Inferior parietal cortex (tissue), 1 donor: ENCODE measurements at regions not wholly inside any gene's neighbourhood (a gene's known extent, or its start where the extent isn't known, plus 50 kb on each side); places are given as distances from the start of the nearest gene placed in this dataset.
"Not testable (repeated sequence)": the region's sequence is repeated elsewhere in the genome, so short reads cannot be mapped to it uniquely, and the experiment has no call there.

ENCODE experiments used
- DNase-seq: peaks from one replicate; pipeline ENCODE4 v3.0.0-alpha.2; 2016; ENCODE audit errors: extremely low spot score

- DNase-seq, result peak; percentile 12
Observed at GRCh38 chr5:100232736-100233135, 302.4 kb upstream of the FAM174A start.

DNA sequence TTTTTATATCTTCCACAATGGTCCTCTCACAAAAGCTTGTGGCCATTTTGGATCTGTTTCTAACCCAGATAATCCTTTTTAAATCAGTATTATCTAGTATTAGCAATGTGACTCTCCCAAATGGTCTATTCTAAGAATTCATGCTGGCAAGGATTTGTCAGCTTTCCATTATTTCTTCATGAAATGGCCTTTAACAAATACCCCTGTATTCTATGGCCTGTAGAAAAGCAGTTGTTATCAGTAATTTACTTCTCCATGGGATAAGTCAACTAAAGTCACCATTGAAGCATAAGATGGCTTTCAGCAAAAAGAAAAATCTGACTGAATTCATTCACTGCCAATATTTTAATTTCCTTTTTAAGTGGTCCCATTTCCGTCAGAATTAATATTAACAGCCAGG, 346.4 kb upstream of the FAM174A start:
- no peak for DNase-seq

- DNase-seq, result no peak
Observed at GRCh38 chr5:100188339-100188738, 346.8 kb upstream of the FAM174A start.

GRCh38 chr5:100186181-100186580, 349.0 kb upstream of the FAM174A start:
- DNase-seq, result no peak

GRCh38 chr5:100182402-100182801, 352.8 kb upstream of the FAM174A start:
- DNase-seq, result no peak

GRCh38 chr5:100175346-100175745, 359.8 kb upstream of the FAM174A start:
- DNase-seq, result no peak

- DNase-seq, result no peak
Observed at GRCh38 chr5:100165309-100165708, 369.9 kb upstream of the FAM174A start.

GRCh38 chr5:100161868-100162267, 373.3 kb upstream of the FAM174A start:
- no peak for DNase-seq

- DNase-seq, result no peak
Observed at GRCh38 chr5:100157066-100157465, 378.1 kb upstream of the FAM174A start.

GRCh38 chr5:100148239-100148638, 386.9 kb upstream of the FAM174A start:
- DNase-seq, result no peak

DNA sequence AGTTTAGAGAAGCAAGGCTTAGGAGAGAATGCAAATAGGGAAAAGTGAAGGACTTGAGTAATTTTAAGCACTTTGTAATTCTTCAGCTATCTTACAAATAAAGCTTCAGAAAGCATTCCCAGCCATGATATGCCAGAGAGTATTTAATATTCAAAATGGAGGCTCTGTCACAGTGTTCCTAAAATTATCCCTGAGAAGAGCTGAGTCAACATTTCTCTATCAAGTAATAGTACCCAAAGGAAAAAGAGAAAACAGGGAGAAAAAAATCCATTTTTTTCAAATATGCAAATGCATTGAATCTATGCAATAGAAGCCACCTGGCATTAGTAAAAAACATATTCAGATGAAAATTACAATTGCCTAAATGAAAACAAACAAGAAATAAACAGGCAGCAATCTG, 392.6 kb upstream of the FAM174A start:
- DNase-seq, result no peak

DNA sequence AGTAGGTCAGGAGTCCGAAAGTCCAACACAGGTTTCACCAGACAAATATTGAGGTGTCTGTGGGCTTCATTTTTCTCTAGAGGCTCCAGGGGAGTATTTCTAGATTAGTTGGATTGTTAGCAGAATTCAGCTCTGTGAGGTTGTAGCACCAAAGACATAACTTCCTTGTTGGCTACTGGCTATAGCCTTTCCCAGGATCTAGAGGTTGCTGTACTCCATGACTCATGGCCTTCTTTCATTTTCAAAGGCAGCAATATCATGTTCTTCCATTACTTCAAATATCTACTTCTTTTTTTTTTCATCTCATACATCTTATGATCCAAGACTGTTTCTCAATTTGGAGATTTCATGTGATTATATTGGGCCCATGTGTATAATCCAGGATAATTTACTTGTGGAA, 404.0 kb upstream of the FAM174A start:
- DNase-seq, result no peak

GRCh38 chr5:100130307-100130706, 404.9 kb upstream of the FAM174A start:
- no peak for DNase-seq

DNA sequence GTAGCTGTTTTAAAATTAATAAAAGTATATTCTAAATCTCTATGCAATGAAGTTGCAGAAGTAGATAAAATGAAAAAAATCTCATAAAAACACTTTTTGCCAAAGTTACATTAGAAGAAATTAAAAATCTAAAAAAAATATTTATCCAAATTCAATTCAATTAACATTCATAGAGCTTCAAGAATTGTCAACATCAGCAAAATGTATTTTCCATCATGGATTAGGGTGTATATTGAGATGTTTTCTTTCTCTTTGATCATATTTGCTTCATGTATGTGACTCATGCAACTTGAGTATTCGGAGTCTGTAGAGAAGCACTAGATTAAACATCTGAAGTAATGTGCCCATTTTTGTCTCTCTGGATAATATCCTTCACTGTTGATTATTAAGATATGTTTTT, 415.3 kb upstream of the FAM174A start:
- no peak for DNase-seq

- no peak for DNase-seq
Observed at GRCh38 chr5:100110497-100110896, 424.7 kb upstream of the FAM174A start.

- DNase-seq, result no peak
Observed at GRCh38 chr5:100108883-100109282, 426.3 kb upstream of the FAM174A start.

DNA sequence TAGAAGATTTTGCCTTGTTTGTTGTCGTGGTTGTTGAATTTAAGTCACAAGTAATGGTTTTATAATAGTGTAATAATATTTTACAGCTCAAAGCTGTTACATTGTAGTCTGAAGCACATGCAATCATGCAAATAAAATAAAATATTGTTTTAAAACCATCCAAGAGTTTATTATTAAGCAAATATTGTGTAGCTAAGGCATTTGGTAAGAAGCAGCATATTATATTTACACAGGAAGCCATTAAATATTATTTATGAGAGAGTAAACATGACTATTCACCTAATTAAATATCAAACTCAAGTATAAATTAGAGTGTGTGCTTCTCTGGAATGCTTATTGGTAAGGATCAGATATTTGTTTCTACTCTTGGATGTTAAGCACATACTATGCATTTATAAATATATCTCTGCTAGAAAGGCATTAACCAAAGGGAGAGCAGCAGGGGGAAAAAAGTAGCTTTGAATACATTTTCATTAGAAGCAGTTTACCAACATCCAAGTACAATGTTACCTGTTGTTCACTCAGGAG, 431.5 kb upstream of the FAM174A start:
- not testable (repeated sequence) for DNase-seq

DNA sequence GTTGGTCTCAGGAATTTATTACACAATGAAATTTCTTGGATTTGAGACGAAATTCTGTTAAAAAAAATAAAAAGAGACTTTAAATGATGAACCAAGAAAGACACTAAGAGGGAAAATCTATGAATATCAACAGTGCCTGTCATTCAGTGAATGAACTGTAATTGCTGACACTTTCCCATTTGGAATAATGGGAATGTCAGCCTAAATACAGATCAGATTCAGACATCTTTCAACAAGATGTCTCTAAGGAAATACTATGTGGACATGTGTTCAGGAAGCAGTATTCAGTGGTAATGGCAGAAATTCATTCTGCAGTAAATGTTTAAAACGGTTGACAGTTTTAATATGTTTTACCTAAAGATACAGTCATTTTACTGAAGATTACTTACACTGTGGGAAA, 433.7 kb upstream of the FAM174A start:
- DNase-seq, result not testable (repeated sequence)

DNA sequence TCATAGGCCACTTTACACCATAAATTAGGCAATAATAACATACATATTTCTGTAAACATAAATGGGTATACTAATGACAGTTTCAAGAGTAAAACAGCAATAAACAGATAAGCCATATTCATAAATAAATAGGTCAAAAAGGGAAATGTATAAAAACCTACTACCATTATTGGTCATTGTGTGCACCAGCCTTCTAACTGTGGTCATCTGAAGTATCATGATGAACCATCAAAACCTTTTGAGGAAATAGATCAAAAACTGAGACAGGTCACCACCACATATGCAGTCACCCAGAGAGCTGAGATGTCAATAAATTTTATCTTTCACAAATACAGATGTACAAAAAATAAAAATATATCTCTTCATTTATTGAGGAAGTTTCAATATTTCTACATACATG, 438.8 kb upstream of the FAM174A start:
- DNase-seq, result not testable (repeated sequence)

- DNase-seq, result not testable (repeated sequence)
Observed at GRCh38 chr5:100080703-100081102, 454.5 kb upstream of the FAM174A start.

- DNase-seq, result not testable (repeated sequence)
Observed at GRCh38 chr5:100079163-100079562, 456.0 kb upstream of the FAM174A start.

GRCh38 chr5:100066020-100066419, 469.2 kb upstream of the FAM174A start:
- DNase-seq, result not testable (repeated sequence)

GRCh38 chr5:100043475-100043874, 491.7 kb upstream of the FAM174A start:
- no peak for DNase-seq

DNA sequence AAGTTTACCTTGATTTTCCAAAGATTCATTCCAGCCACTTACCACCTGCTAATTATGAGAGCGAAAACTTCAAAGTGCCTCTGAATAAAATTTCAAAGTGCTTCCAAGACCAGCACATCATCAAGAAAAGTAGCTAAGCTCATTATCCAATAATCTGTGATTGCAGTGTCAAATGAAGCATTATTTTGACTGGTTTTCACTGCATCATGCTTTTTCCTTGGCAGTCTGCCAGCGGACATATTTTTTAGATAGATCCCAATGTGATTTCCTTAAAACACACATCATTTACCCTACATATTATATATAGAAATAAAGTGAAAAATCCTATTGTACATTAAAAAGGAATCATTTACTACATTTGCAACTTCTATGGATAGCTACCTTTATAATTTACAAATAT, 508.6 kb upstream of the FAM174A start:
- DNase-seq, result no peak
